PC-3 (cell line): ENCODE measurements at regions not wholly inside any gene's neighbourhood (a gene's known extent, or its start where the extent isn't known, plus 50 kb on each side); places are given as distances from the start of the nearest gene placed in this dataset.

Experiments
- EZH2 ChIP-seq: fragments of 300-600 bp; sonication (generic); IDR thresholded peaks from one replicate; pipeline ENCODE4 v1.6.1; 2017; ENCODE audit warnings: antibody characterized with exemption, mild to moderate bottlenecking, low read length; ENCODE audit not compliant: unreplicated experiment
- TF ChIP-seq, protein P1 (sequence below): fragments of 300-600 bp; sonication (generic); conservative IDR thresholded peaks from 2 replicates; pipeline ENCODE4 v1.5.1; 2017; ENCODE audit warnings: antibody characterized with exemption, low read depth, mild to moderate bottlenecking, low read length

GRCh38 chr2:236777408-236777807 is 207.8 kb downstream of the ACKR3 start:
- TF ChIP-seq, protein P1, sequence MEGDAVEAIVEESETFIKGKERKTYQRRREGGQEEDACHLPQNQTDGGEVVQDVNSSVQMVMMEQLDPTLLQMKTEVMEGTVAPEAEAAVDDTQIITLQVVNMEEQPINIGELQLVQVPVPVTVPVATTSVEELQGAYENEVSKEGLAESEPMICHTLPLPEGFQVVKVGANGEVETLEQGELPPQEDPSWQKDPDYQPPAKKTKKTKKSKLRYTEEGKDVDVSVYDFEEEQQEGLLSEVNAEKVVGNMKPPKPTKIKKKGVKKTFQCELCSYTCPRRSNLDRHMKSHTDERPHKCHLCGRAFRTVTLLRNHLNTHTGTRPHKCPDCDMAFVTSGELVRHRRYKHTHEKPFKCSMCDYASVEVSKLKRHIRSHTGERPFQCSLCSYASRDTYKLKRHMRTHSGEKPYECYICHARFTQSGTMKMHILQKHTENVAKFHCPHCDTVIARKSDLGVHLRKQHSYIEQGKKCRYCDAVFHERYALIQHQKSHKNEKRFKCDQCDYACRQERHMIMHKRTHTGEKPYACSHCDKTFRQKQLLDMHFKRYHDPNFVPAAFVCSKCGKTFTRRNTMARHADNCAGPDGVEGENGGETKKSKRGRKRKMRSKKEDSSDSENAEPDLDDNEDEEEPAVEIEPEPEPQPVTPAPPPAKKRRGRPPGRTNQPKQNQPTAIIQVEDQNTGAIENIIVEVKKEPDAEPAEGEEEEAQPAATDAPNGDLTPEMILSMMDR, result no peak
- TF ChIP-seq EZH2, result no peak
